Jurkat, Clone E6-1 (cell line): ENCODE measurements at regions not wholly inside any gene's neighbourhood (a gene's known extent, or its start where the extent isn't known, plus 50 kb on each side); places are given as distances from the start of the nearest gene placed in this dataset.
"Not testable (repeated sequence)": the region's sequence is repeated elsewhere in the genome, so short reads cannot be mapped to it uniquely, and the experiment has no call there.

ENCODE experiments used
- DNase-seq: peaks from one replicate; pipeline ENCODE4 v3.0.0-alpha.2; 2011; ENCODE audit warnings: low read depth, low spot score
- H3K4me3 ChIP-seq: 2 replicates; pipeline ENCODE4 v1.5.1; 2011; ENCODE audit warnings: mild to moderate bottlenecking, low read length, control low read depth, moderate library complexity

- no peak overlapping the region for H3K4me3 ChIP-seq
- no peak for DNase-seq
Measured at GRCh38 chr2:8379549-8379948, 302.3 kb upstream of the ID2 start.

DNA sequence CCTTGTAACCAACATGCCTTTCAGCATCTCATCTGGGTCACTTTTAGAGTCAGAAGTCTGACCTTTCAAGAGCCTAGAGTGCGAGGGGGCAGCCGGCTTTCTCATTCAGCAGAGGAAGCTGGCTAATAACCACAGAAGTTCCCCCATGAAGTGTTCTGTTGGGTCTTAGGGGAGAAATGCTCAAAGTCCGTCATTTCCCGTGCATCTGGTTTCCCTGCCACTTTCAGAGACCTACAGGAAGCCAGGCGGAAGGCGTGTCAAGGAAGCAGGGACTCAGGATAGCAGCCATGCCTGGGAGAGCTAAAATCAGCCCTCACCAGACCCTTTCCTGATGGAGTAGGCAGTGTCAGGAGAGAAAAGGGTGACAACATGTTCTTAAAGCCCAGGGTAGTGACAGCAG, 301.8 kb upstream of the ID2 start:
- DNase-seq: no peak

DNA sequence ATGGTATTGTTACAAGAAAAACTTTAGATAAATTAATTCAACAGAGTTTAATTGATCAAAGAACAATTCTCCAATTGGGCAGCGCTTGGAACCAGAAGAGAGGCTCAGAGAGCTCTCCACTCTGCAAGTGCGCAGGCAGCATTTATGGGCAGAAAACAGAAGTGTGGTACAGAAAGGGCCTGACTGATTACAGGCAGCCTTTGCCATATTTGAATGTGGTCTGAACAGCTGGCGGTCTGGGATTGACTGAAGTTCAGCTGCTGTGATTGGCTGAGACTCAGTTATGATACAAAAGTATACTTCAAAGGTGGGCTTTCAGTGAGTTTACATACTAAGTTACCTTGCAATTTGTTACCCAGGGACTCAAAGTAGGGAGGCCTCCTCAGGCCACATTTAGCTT, 301.3 kb upstream of the ID2 start:
- H3K4me3 ChIP-seq: no peak overlapping the region
- DNase-seq: no peak

More for the DNA sequence above, 301.8 kb upstream of the ID2 start:
- no peak overlapping the region for H3K4me3 ChIP-seq

- H3K4me3 ChIP-seq: no peak overlapping the region
- DNase-seq: no peak
Measured at GRCh38 chr2:8382485-8382884, 299.4 kb upstream of the ID2 start.

- not testable (repeated sequence) for H3K4me3 ChIP-seq, DNase-seq
Measured at GRCh38 chr2:8386748-8387147, 295.1 kb upstream of the ID2 start.

- no peak for DNase-seq
- H3K4me3 ChIP-seq: no peak overlapping the region
Measured at GRCh38 chr2:8388781-8389180, 293.1 kb upstream of the ID2 start.

GRCh38 chr2:8389431-8390108, 292.3 kb upstream of the ID2 start:
- DNase-seq: no peak
- no peak overlapping the region for H3K4me3 ChIP-seq

- DNase-seq: no peak
- H3K4me3 ChIP-seq: no peak overlapping the region
Measured at GRCh38 chr2:8391126-8391525, 290.7 kb upstream of the ID2 start.

DNA sequence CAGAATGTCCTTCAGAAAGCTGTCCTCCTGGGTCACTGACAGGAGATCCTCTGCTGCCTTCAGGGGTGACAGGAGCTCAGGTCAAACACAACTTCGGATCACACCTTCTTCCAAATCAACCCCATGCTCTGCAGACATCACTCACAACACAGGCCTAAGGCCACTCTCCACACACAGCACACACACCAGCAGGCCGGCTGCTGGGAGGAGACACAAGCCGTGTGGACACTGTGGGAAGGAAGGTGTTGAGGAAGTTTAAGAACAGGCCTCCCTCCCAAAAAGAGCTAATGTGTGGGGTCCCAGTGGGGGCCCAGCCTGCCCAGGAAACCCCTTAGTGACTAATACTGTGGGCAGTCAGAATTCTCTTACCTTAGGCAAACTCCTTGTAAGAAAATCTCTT, 290.3 kb upstream of the ID2 start:
- H3K4me3 ChIP-seq: no peak overlapping the region
- DNase-seq: no peak

GRCh38 chr2:8392098-8392866, 289.6 kb upstream of the ID2 start:
- no peak for DNase-seq
- H3K4me3 ChIP-seq: no peak overlapping the region

DNA sequence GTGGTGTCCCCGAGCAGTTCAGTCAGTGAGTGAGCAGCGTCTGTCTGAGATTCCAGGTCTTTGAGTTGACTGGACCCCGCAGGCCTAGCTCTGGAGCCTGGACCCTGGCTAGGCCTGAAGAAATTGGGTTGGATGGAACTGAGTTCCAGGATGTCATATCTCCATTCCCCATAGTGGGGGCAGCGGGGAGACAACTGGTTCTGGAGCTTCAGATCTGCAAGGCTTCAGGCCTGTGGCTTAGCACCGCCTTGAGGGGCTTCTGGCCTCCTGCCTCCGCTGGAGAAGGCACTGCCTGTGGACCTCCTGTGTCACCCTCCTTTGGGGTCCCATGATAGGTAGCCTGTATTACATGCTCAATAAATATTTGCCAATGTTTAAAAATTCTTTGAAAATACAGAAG, 288.4 kb upstream of the ID2 start:
- H3K4me3 ChIP-seq: no peak overlapping the region
- DNase-seq: no peak

DNA sequence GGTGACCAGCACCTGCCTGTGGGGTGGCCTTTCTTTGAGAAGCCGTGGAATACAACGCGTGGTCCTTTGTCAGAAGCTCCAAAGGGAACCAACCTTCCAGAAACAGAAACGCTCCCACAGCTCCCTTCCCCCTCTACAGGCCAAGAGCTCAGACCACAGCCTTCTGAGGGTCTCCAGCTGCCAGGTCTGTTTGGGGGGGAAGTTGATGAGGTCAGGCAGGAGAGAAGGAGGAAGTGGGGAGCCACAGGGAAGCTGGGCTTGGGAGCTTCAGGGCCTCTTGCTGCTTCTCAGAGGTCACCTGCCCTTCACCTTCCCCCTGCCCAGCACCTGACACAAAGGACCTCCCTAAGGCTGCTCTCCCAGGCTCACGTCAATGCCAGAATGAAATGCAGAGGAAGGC, 287.7 kb upstream of the ID2 start:
- DNase-seq: no peak
- no peak overlapping the region for H3K4me3 ChIP-seq

DNA sequence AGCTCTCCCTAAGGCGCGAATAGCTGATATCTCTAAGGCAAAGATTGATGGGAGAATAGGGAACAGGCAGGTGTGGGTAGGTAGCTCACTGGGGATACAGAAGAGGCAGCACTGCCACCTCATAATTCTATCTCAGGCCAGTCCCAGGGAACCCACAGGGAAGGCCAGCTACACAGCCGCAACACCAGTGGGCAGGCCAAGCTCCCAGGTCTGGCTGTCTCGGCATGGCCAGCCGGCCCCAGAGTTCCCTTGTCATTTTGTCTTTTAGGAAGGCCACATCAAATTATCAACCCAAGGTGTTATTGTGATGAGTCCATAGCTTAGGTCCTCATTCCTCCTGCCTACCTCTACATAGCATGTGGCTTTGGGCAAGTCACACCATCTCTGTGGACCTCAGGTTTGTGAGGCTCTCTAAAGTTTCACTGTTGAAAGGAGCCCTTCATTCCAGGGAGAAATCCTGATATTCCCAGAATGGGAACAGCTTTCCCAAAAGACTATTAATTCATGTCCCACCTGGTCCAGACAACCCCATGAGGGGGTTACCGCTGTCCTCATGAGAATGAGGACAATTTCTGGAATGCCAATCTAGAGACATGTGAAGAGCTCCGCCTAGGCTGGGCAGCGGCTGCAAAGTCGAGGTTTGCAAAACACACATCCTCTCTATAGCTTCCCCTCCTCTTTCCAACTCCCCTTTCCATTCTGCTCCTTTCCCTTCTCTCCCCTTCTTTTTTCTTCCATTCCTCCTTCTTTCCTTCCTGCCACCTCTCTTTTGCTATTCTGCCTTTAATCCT, 287.1 kb upstream of the ID2 start:
- DNase-seq: no peak
- H3K4me3 ChIP-seq: no peak overlapping the region

- DNase-seq: no peak
Measured at GRCh38 chr2:8395718-8396117, 286.1 kb upstream of the ID2 start.

DNA sequence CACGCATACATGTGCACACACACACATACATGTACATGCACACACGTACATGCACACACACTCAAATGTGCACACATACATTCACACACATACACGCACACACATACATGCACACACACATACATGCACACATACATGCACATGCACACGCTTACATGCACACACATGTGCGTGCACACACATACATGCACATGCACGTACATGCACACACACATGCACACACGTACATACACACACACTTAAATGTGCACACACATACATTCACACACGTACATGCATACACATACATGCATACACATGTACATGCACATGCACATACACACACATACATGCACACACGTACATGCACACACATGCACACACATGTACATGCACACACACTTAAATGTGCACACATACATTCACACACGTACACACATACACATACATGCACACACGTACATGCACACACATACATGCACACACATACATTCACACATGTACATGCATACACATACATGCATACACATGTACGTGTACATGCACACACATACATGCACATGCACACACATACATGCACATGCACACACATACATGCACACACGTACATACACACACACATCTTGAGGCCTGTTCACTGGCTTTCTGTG, 283.7 kb upstream of the ID2 start:
- no peak overlapping the region for H3K4me3 ChIP-seq
- no peak for DNase-seq

More at GRCh38 chr2:8395718-8396117, 286.1 kb upstream of the ID2 start:
- H3K4me3 ChIP-seq: no peak overlapping the region

GRCh38 chr2:8399731-8400130, 282.1 kb upstream of the ID2 start:
- H3K4me3 ChIP-seq: no peak overlapping the region
- DNase-seq: no peak

DNA sequence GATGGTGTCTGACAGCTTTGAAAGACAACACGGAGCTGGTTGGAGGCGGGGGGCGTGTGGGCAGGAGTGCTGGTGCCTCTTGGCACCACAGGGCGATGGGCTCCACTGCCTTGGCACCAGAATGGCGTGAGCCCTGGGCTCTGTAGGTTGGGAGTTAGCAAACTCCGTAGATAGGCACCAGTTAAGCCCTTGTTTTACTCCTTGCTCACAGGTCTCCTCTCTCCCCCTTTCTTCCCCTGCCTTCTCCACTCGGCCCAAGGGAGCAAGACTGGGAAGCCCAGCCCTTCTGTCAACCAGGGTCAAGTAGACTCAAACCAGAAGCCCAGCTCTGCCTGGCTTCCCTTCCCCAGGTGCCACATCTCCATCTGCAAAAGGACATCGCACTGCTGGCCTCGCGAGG, 281.7 kb upstream of the ID2 start:
- H3K4me3 ChIP-seq: no peak overlapping the region
- no peak for DNase-seq

GRCh38 chr2:8402222-8402621, 279.6 kb upstream of the ID2 start:
- no peak for DNase-seq
- H3K4me3 ChIP-seq: no peak overlapping the region

DNA sequence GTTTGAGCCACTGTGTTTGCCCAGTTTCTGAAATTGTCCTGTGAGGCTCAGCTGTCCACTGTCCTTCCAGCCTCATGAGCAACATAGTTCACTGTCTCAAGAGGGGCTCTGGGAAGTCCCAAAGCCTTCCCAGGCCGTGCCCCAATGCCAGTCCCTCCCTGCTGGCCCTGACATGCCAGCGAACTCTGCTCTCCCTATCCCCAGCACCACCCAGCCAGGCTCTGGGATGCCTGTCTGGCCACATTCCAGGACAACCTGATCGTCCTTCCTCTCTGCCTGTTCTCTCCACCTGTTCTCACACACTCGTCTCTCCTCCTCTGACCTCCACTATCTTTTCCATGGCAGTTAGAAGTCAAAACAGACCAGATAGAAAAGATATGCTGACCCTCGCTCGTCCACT, 278.0 kb upstream of the ID2 start:
- DNase-seq: no peak
- H3K4me3 ChIP-seq: no peak overlapping the region

DNA sequence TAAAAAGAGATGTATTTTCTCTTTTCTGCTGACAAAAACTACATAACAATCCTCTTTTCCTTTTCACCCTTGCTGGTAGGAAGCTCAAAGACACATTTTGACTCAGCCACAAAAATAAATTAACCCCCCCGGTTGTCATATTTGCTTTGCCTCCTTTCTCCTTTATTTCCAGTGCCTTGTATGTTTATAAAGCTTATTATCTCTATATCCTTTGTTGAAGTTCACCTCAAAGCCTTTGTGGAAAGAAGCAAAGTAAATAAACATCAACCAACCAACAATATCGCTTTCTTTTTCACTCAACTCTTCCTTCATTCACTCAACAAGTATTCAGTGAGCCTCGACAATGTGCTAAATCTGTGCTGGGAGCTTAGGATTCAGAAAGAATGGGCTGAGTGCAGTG, 276.5 kb upstream of the ID2 start:
- DNase-seq: no peak
- H3K4me3 ChIP-seq: no peak overlapping the region
